Upper lobe of left lung (tissue), 4 donors: ENCODE measurements at regions not wholly inside any gene's neighbourhood (a gene's known extent, or its start where the extent isn't known, plus 50 kb on each side); places are given as distances from the start of the nearest gene placed in this dataset.

Experiments
- POLR2A ChIP-seq, 4 donors: fragments of 450-650 bp; IDR thresholded peaks; one replicate each; pipeline ENCODE4 v1.5.1; 2016 to 2017; ENCODE audit warnings: antibody characterized with exemption in 4 of 4, mild to moderate bottlenecking in 2 of 4
- TF ChIP-seq, protein P1 (sequence below), 6 experiments: fragments of 450-650 bp in 4 of 6; fragments of 200-600 bp in 2 of 6; sonication (generic) in 2 of 6; IDR thresholded peaks; one replicate each; pipeline ENCODE4 v1.5.1; 2016 to 2019; ENCODE audit warnings: antibody characterized with exemption in 6 of 6

DNA sequence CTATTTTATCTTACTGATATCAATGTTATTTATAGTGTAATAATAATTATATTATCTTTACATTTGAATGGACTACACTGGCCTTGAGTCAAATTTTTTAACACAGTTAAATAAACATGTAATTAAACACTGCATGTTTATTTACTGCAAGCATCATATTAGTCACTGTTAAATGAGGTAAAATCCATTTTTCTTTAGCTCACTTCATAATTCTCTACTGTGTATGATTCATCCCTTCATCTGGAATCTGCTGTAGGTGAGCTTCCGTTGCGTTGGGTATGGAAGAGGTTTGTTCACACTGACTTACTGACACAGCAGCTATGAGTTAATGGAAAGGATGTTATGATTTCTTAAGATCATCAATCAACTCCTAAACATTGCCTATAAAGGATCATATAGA is 572.3 kb downstream of the PCDH11X start:
- TF ChIP-seq, protein P1, sequence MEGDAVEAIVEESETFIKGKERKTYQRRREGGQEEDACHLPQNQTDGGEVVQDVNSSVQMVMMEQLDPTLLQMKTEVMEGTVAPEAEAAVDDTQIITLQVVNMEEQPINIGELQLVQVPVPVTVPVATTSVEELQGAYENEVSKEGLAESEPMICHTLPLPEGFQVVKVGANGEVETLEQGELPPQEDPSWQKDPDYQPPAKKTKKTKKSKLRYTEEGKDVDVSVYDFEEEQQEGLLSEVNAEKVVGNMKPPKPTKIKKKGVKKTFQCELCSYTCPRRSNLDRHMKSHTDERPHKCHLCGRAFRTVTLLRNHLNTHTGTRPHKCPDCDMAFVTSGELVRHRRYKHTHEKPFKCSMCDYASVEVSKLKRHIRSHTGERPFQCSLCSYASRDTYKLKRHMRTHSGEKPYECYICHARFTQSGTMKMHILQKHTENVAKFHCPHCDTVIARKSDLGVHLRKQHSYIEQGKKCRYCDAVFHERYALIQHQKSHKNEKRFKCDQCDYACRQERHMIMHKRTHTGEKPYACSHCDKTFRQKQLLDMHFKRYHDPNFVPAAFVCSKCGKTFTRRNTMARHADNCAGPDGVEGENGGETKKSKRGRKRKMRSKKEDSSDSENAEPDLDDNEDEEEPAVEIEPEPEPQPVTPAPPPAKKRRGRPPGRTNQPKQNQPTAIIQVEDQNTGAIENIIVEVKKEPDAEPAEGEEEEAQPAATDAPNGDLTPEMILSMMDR (IDR thresholded peaks at IDR 0.05): no peak
- TF ChIP-seq POLR2A (IDR thresholded peaks at IDR 0.05): no peak
